ENCODE measurements at regions not wholly inside any gene's neighbourhood (a gene's known extent, or its start where the extent isn't known, plus 50 kb on each side); places are given as distances from the start of the nearest gene placed in this dataset.
A peak's percentile ranks its signal among the peaks of the same experiment; 100 is the strongest.

GRCh38 chr11:126140926-126141280, 70.5 kb downstream of the RPUSD4 start:
- TF ChIP-seq CEBPB (IDR thresholded peaks at IDR 0.05) = no peak
- no peak for TF ChIP-seq FOXM1 (IDR thresholded peaks at IDR 0.05; ENCODE audit: borderline replicate concordance, low read depth)
- no peak for TF ChIP-seq TEAD4 (IDR thresholded peaks at IDR 0.05)
- TF ChIP-seq MAX (IDR thresholded peaks at IDR 0.05) = 0 out of 2 replicates have a peak, but pooled peaks have one; percentile 30
- TF ChIP-seq NFIC (IDR thresholded peaks at IDR 0.05) = peak; percentile 23; the same call in 1 of the 2 replicates
- TF ChIP-seq REST (IDR thresholded peaks at IDR 0.05; ENCODE audit: low read depth) = no peak
- TF ChIP-seq EP300 (IDR thresholded peaks at IDR 0.05; ENCODE audit: borderline replicate concordance) = no peak
- no peak for TF ChIP-seq CREB1 (IDR thresholded peaks at IDR 0.05; ENCODE audit: low read depth)
- no peak for TF ChIP-seq TAF1 (IDR thresholded peaks at IDR 0.05; ENCODE audit: low read depth)
- TF ChIP-seq EGR1 (IDR thresholded peaks at IDR 0.05) = no peak
- no peak for TF ChIP-seq RAD21 (IDR thresholded peaks at IDR 0.05; ENCODE audit: low read depth)
- TF ChIP-seq YY1 (IDR thresholded peaks at IDR 0.05; ENCODE audit: low read depth) = no peak
- no peak for TF ChIP-seq USF1 (IDR thresholded peaks at IDR 0.05)
- TF ChIP-seq TCF12 (IDR thresholded peaks at IDR 0.05; ENCODE audit: low read depth) = no peak
